Hematopoietic multipotent progenitor cell treated with erythropoietin and hydrocortisone succinate and interleukin-3 and kit ligand, for 6 days (in vitro differentiated cells): ENCODE measurements at regions not wholly inside any gene's neighbourhood (a gene's known extent, or its start where the extent isn't known, plus 50 kb on each side); places are given as distances from the start of the nearest gene placed in this dataset.
A peak's percentile ranks its signal among the peaks of the same experiment; 100 is the strongest.
"Not testable (repeated sequence)": the region's sequence is repeated elsewhere in the genome, so short reads cannot be mapped to it uniquely, and the experiment has no call there.

Source experiments
- DNase-seq: peaks from one replicate; pipeline ENCODE4 v3.0.0-alpha.2; 2015

DNA sequence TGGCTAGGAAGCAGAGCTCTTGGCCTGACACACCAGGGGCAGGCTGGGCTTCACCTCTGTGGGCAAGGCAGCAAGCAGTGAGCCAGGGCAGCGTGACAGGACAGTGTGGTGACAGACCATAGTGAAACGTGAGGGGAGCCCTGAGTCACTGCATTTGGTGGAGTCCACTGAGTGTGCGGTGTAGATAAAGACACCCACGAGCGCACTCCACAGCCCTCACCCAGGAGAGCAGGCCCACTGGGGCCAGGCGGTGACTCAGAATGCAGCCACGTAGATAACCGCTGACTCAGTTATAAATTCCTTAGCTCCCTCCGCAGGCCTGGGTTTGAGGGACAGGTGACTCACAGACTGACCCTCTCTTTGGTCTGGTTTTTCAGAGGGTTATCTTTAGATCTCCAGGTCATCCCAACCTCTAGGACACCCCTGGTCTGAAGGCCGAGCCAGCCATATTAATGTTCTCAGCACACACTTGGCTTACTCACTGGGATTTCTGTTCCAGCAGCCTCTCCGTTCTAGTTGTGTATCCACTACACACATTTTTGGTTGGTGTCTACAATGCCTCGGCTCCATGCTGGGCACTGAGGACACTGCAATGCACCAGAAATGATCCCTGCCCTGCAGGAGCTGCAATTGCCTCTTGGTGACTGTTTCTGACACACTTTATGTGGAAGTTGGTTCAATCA, 90.2 kb upstream of the TSPAN2 start:
- DNase-seq: peak; percentile 69

- no peak for DNase-seq
Measured at GRCh38 chr1:115176189-115176588, 86.9 kb upstream of the TSPAN2 start.

GRCh38 chr1:115175596-115175995, 86.3 kb upstream of the TSPAN2 start:
- no peak for DNase-seq

- DNase-seq: no peak
Measured at GRCh38 chr1:115173151-115173550, 83.8 kb upstream of the TSPAN2 start.

GRCh38 chr1:115172270-115172669, 83.0 kb upstream of the TSPAN2 start:
- no peak for DNase-seq

- no peak for DNase-seq
Measured at GRCh38 chr1:115170961-115171392, 81.7 kb upstream of the TSPAN2 start.

DNA sequence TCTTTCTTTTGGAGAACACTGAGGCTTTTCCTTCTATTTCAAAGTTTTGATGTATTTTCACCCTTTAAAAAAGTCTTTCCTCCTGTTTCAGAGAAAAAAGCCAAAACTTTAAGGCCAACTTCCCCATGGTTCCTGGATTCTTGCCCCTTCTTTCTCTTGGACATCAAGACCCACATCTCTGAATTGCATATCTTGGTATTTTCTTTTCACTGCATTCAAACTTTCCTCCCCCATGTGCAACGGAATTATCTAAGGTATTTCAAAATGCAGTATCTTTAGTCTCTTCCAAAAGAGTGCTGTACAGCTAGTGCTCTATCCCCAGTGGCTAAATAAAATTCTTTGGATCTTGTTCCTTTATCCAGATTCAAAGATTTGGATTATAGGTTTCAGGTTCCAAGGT, 81.1 kb upstream of the TSPAN2 start:
- DNase-seq: no peak

- no peak for DNase-seq
Measured at GRCh38 chr1:115168026-115168425, 78.7 kb upstream of the TSPAN2 start.

DNA sequence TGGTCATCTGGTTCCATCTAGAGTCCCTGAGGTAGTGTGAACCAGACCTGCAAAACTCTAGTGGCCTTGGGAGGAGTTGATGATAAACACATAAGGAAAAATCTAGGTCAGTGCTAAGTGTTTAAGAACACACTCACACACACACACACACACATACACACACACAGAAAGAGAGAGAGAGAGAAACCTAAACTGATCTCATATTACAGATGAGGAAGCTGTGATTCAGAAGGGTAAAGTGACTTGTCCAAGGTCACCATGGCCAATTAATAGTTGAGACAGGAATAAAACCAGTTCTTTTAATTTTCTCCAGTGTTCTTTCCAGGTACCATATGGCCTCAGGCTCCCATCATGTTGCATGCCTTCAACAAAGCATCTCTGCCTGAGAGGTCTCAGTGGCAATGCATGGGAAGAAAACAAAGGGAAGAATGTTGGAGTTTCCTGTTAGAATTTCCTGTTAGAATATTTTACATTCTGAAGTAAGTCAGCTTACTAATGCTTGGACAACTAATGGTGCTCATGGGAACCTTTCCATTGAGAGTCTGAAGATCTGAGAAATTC, 77.3 kb upstream of the TSPAN2 start:
- DNase-seq: no peak

DNA sequence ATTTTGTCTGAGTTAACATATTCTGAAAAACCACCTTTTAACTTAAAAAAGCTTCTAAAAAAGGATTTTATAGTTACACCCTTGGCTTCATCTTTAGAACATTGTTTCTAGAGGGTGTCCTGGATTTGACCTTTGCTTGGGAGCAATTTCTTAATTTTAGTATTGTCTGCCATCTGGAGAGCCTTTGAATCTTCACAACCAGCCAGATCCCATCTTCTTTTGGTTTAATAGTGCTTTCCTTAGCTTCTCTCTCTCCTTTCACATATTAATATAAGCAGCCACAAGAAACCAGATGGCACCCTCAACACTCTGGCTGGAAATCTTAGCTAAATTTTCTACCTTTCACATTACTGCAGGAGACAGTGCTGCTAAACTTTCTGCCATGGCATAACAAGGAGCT, 76.5 kb upstream of the TSPAN2 start:
- DNase-seq: no peak

GRCh38 chr1:115164940-115165705, 75.8 kb upstream of the TSPAN2 start:
- no peak for DNase-seq

GRCh38 chr1:115164484-115164883, 75.2 kb upstream of the TSPAN2 start:
- no peak for DNase-seq

- DNase-seq: no peak
Measured at GRCh38 chr1:115160728-115161127, 71.4 kb upstream of the TSPAN2 start.

DNA sequence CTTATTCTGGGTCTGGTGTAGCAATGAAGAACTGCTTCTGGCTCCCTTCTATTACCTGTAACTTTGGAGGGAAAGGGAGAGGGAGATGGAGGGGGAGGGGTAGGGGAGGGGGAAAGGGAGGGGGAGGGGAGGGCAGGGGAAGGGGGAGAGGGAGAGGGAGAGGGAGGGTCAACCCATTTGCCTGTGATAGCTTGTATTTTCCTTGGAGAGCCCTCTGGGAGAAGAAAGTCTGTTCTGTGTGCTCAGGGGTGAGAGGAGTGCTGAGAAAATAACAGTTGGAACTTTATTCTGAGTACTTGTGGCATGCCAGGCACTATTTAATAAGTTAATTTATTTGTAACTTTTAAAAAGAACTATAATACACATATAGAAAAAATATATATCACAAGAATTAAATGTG, 70.7 kb upstream of the TSPAN2 start:
- no peak for DNase-seq

GRCh38 chr1:115158181-115158580, 68.9 kb upstream of the TSPAN2 start:
- DNase-seq: no peak

- no peak for DNase-seq
Measured at GRCh38 chr1:115156826-115157468, 67.6 kb upstream of the TSPAN2 start.

GRCh38 chr1:115153966-115154557, 64.8 kb upstream of the TSPAN2 start:
- no peak for DNase-seq

- DNase-seq: not testable (repeated sequence)
Measured at GRCh38 chr1:115147928-115148327, 58.6 kb upstream of the TSPAN2 start.

DNA sequence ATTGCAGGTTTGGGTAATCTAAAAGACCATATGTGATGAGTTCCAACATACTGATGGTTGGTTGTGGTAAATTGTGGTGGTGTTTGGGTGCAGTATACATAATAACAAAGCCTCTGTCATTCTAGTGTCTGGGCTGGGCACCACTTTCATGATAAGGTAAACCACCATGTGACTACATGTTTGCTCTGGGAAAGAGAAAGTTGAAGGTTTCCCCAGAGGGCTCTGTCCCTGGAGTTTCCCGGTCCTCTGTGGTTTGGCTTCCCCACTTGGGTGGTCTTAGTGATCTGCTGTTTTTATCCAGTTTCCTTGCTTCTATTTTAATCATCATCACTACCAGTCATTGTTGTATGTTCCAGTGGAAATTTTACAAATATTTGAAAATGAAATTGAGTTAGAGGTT, 55.9 kb upstream of the TSPAN2 start:
- no peak for DNase-seq

GRCh38 chr1:115144176-115144575, 54.9 kb upstream of the TSPAN2 start:
- DNase-seq: no peak

DNA sequence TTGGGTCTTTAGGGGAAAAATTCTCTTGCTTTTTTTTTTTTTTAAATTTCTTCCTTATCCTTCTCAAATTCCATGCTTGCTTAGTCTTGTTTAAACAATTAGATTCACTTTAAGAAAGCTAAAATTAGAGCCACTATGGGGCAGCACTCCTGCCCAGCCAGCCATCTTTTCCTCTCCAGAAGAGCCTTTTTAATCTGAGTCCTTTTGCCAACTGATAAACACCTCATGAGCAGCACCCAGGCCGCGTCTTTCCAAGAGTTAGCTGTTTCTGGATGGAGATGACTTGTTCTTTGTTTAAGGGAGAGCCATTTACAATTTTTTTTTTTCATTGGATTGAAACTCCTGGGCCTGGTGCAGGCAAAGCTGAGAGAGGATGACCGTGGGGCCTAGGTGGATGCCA, 53.3 kb upstream of the TSPAN2 start:
- no peak for DNase-seq

- DNase-seq: no peak
Measured at GRCh38 chr1:115141145-115141454, 51.8 kb upstream of the TSPAN2 start.

GRCh38 chr1:115140442-115141144, 51.3 kb upstream of the TSPAN2 start:
- DNase-seq: no peak
